Small intestine (tissue), 7 donors: ENCODE measurements at regions not wholly inside any gene's neighbourhood (a gene's known extent, or its start where the extent isn't known, plus 50 kb on each side); places are given as distances from the start of the nearest gene placed in this dataset.
"Not testable (repeated sequence)": the region's sequence is repeated elsewhere in the genome, so short reads cannot be mapped to it uniquely, and the experiment has no call there.

Experiments
- DNase-seq, 2 donors: peaks; one replicate each; pipeline versions ENCODE4 v3.0.0 to v3.0.0-alpha.2; 2013
- FAIRE-seq: peaks from 2 replicates; lab custom pipeline; 2012; peaks lifted over from hg19 to GRCh38; lab: Jason Lieb, UNC
- H3K27ac ChIP-seq, 3 donors: one replicate each; pipeline ENCODE4 v1.5.1; 2013; ENCODE audit warnings: low read length in 2 of 3, mild to moderate bottlenecking in 2 of 3, control low read depth in 1 of 3, inconsistent platforms in 1 of 3, low read depth in 1 of 3, moderate library complexity in 1 of 3
- H3K27me3 ChIP-seq, 3 donors: one replicate each; pipeline ENCODE4 v1.6.1; 2013; ENCODE audit warnings: low read length in 3 of 3, inconsistent platforms in 1 of 3; ENCODE audit not compliant: control insufficient read depth in 3 of 3, insufficient read depth in 3 of 3
- H3K36me3 ChIP-seq, 3 donors: one replicate each; pipeline ENCODE4 v1.6.1; 2013; ENCODE audit warnings: low read length in 3 of 3, inconsistent platforms in 1 of 3, low read depth in 1 of 3, mild to moderate bottlenecking in 1 of 3, moderate library complexity in 1 of 3; ENCODE audit not compliant: control insufficient read depth in 3 of 3, insufficient read depth in 2 of 3
- H3K4me1 ChIP-seq, 3 donors: one replicate each; pipeline ENCODE4 v1.6.1; 2013; ENCODE audit warnings: low read length in 2 of 3, inconsistent platforms in 1 of 3, low read depth in 1 of 3, mild to moderate bottlenecking in 1 of 3, moderate library complexity in 1 of 3; ENCODE audit not compliant: control insufficient read depth in 3 of 3, insufficient read depth in 2 of 3
- H3K4me3 ChIP-seq, 3 donors: one replicate each; pipeline ENCODE4 v1.5.1; 2013; ENCODE audit warnings: low read length in 3 of 3, control low read depth in 1 of 3, inconsistent platforms in 1 of 3, low read depth in 1 of 3, mild to moderate bottlenecking in 1 of 3, moderate library complexity in 1 of 3
- H3K9me3 ChIP-seq, 2 donors: one replicate each; pipeline ENCODE4 v1.6.1; 2013; ENCODE audit warnings: low read depth in 1 of 2, low read length in 1 of 2; ENCODE audit not compliant: control insufficient read depth in 2 of 2, insufficient read depth in 1 of 2
- WGBS, 3 donors: extraction: QIAGEN DNeasy Blood & Tissue Kit; methylation state at CpG; one replicate each; pipeline ENCODE4 v1.1.7; 2013; 5-methylcytosine and 5-hydroxymethylcytosine counted together
- donor health status: healthy with polysubstance abuse.
- donor health status: control.
- donor health status: control.
- donor health status: Bipolar disorder and iron deficiency.
- donor health status: healthy.

- Histone ChIP-seq H3K9me3 (no peaks in the 10 kb centered on the region), H3K36me3 (no peaks in the 10 kb centered on the region), H3K27me3 (no peaks in the 10 kb centered on the region), H3K4me1 (no peaks in the 10 kb centered on the region), H3K4me3 (no peak overlapping the region), H3K27ac (no peak overlapping the region)
- FAIRE-seq (no peak), DNase-seq (no peak)
- 70 to 79% (median 76%) methylated on average over 9 of the region's 9 CpGs for WGBS, 3 donors
Measured at GRCh38 chr16:7871371-7871770, 538.7 kb downstream of the RBFOX1 start.

- Histone ChIP-seq H3K4me1 (no peaks in the 10 kb centered on the region), H3K36me3 (no peaks in the 10 kb centered on the region), H3K27me3 (no peaks in the 10 kb centered on the region), H3K27ac (no peak overlapping the region), H3K4me3 (no peak overlapping the region), H3K9me3 (no peaks in the 10 kb centered on the region)
- 41 to 50% (median 47%) methylated on average over 1 of the region's 1 CpG for WGBS, 3 donors
- DNase-seq (no peak), FAIRE-seq (no peak)
Measured at GRCh38 chr16:7867831-7868230, 535.2 kb downstream of the RBFOX1 start.

- 24 to 36% (median 34%) methylated on average over 4 of the region's 4 CpGs for WGBS, 3 donors
- Histone ChIP-seq H3K36me3 (no peaks in the 10 kb centered on the region), H3K9me3 (no peaks in the 10 kb centered on the region), H3K4me3 (no peak overlapping the region), H3K27me3 (no peaks in the 10 kb centered on the region), H3K4me1 (no peaks in the 10 kb centered on the region), H3K27ac (no peak overlapping the region)
- DNase-seq (no peak), FAIRE-seq (no peak)
Measured at GRCh38 chr16:7866144-7866543, 533.5 kb downstream of the RBFOX1 start.

GRCh38 chr16:7865393-7865792 is 532.7 kb downstream of the RBFOX1 start:
- not testable (repeated sequence) for DNase-seq, FAIRE-seq, H3K36me3 ChIP-seq, H3K27me3 ChIP-seq, H3K4me1 ChIP-seq, H3K4me3 ChIP-seq, H3K9me3 ChIP-seq, H3K27ac ChIP-seq
- WGBS, 3 donors = 52 to 61% (median 58%) methylated on average over 3 of the region's 3 CpGs

- Histone ChIP-seq H3K9me3 (no peaks in the 10 kb centered on the region), H3K27me3 (no peaks in the 10 kb centered on the region), H3K27ac (no peak overlapping the region), H3K4me3 (no peak overlapping the region), H3K36me3 (no peaks in the 10 kb centered on the region), H3K4me1 (no peaks in the 10 kb centered on the region)
- DNase-seq (no peak), FAIRE-seq (no peak)
- 51 to 75% (median 69%) methylated on average over 3 of the region's 3 CpGs for WGBS, 3 donors
Measured at GRCh38 chr16:7861891-7862582, 529.4 kb downstream of the RBFOX1 start.

GRCh38 chr16:7853197-7853596 is 520.6 kb downstream of the RBFOX1 start:
- no peaks in the 10 kb centered on the region for H3K9me3 ChIP-seq
- H3K27ac ChIP-seq = no peak overlapping the region
- DNase-seq (no peak), FAIRE-seq (no peak)
- peaks cover 0 to 2% (median 0%) of the 10 kb centered on the region in 3 donors for H3K27me3 ChIP-seq
- H3K36me3 ChIP-seq = no peaks in the 10 kb centered on the region
- WGBS, 3 donors = 40 to 63% (median 45%) methylated on average over 3 of the region's 3 CpGs
- H3K4me3 ChIP-seq = no peak overlapping the region
- no peaks in the 10 kb centered on the region for H3K4me1 ChIP-seq

- H3K9me3 ChIP-seq = no peaks in the 10 kb centered on the region
- FAIRE-seq (no peak), DNase-seq (peak in 1 of 2 donors; percentile 3)
- peaks cover 0 to 2% (median 0%) of the 10 kb centered on the region in 3 donors for H3K27me3 ChIP-seq
- no peaks in the 10 kb centered on the region for H3K36me3 ChIP-seq
- WGBS, 3 donors = 37 to 67% (median 53%) methylated on average over 3 of the region's 3 CpGs
- H3K4me3 ChIP-seq = no peak overlapping the region
- H3K4me1 ChIP-seq = no peaks in the 10 kb centered on the region
- no peak overlapping the region for H3K27ac ChIP-seq
Measured at GRCh38 chr16:7849841-7850240, 517.2 kb downstream of the RBFOX1 start.

- H3K27me3 ChIP-seq = no peaks in the 10 kb centered on the region
- WGBS, 3 donors = 50 to 61% (median 59%) methylated on average over 7 of the region's 7 CpGs
- no peaks in the 10 kb centered on the region for H3K9me3 ChIP-seq
- H3K4me3 ChIP-seq = no peak overlapping the region
- H3K4me1 ChIP-seq = no peaks in the 10 kb centered on the region
- no peak for FAIRE-seq
- no peak for DNase-seq
- no peak overlapping the region for H3K27ac ChIP-seq
- H3K36me3 ChIP-seq = no peaks in the 10 kb centered on the region
Measured at GRCh38 chr16:7843261-7843660, 510.6 kb downstream of the RBFOX1 start.

GRCh38 chr16:7839568-7839967 is 506.9 kb downstream of the RBFOX1 start:
- DNase-seq (no peak), FAIRE-seq (no peak)
- H3K27me3 ChIP-seq = no peaks in the 10 kb centered on the region
- no peaks in the 10 kb centered on the region for H3K9me3 ChIP-seq
- H3K27ac ChIP-seq = no peak overlapping the region
- 51 to 69% (median 58%) methylated on average over 4 of the region's 4 CpGs for WGBS, 3 donors
- H3K4me1 ChIP-seq = no peaks in the 10 kb centered on the region
- H3K36me3 ChIP-seq = no peaks in the 10 kb centered on the region
- H3K4me3 ChIP-seq = no peak overlapping the region
